ENCODE measurements at regions not wholly inside any gene's neighbourhood (a gene's known extent, or its start where the extent isn't known, plus 50 kb on each side); places are given as distances from the start of the nearest gene placed in this dataset.

DNA sequence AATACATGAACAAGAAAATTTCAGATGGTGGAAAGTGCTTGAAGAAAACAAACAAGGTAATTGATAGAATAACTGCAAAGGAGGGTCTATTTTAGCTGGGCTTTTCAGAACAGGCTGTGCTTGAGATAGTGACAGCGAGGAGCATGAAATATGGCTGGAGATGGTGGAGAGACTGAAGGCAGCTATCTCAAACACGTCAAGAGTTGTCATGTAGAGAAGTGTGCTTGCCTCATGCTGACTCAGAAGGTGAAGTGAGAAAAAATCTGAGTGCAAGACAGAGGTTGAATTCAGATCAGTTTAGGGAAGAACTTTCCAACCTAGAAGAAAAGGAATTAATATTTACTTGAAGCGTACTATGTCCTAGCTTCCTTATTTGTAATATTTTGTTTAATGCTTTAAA lies 115.5 kb upstream of the RANBP3L start:
- peak; percentile 15 for DNase-seq
- Histone ChIP-seq H3K9me2 (ENCODE audit: insufficient read depth) (no peaks in the 10 kb centered on the region), H3K36me3 (ENCODE audit: low read depth) (no peaks in the 10 kb centered on the region), H3F3A (ENCODE audit: insufficient read depth) (0 out of 2 replicates have a peak, but pooled peaks cover under 1% of the 10 kb centered on the region), H4K20me1 (ENCODE audit: insufficient read depth) (no peaks in the 10 kb centered on the region), H3K4me2 (ENCODE audit: unreplicated experiment) (no peak overlapping the region), H3K4me1 (ENCODE audit: insufficient read depth) (peaks cover 7% of the 10 kb centered on the region; the same call in 1 of the 2 replicates), H3K9ac (no peak overlapping the region), H3K79me2 (ENCODE audit: insufficient read depth) (no peaks in the 10 kb centered on the region), H3K27me3 (replicated peaks; ENCODE audit: insufficient read depth) (no peaks in the 10 kb centered on the region), H3K27ac (no peak overlapping the region), H3K9me3 (ENCODE audit: low read depth) (no peaks in the 10 kb centered on the region), H2AFZ (no peak overlapping the region), H3K4me3 (no peak overlapping the region)
- TF ChIP-seq EZH2 (IDR thresholded peaks at IDR 0.05; ENCODE audit: insufficient read depth, poor library complexity, severe bottlenecking): no peak
- TF ChIP-seq EZH2phosphoT487 (IDR thresholded peaks at IDR 0.05; ENCODE audit: insufficient read depth, low read depth): no peak
- 88 to 89% methylated on average over 3 of the region's 3 CpGs for WGBS, 2 experiments (ENCODE audit: low coverage in 1 of 2, low lambda C conversion rate in 2 of 2, missing lambda C conversion rate in 2 of 2)
- in situ Hi-C loops (cut with MboI): no loop called here

DNA sequence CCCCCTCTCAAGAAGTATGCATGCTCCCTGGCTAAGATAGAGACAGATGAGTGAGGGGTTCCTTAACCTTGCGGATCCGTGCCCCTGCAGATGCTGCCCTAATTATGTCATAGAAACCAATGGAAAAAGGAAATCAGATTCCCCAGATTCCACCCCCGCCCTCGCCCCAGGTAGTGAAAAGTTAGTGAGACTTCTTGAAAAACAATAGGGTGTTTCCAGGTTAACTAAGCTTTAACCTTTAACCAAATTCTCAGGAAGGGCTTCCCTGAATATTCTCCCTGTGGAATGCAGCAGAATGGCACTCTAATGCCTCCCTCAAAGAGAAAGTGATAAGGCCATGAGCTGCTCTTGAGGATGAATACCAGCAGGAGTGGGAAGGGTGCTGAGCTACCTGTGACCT lies 116.0 kb upstream of the RANBP3L start:
- Histone ChIP-seq H3K4me3 (no peak overlapping the region), H3K9me3 (ENCODE audit: low read depth) (no peaks in the 10 kb centered on the region), H3F3A (ENCODE audit: insufficient read depth) (0 out of 2 replicates have a peak, but pooled peaks cover 5% of the 10 kb centered on the region), H2AFZ (no peak overlapping the region), H4K20me1 (ENCODE audit: insufficient read depth) (no peaks in the 10 kb centered on the region), H3K27me3 (replicated peaks; ENCODE audit: insufficient read depth) (no peaks in the 10 kb centered on the region), H3K36me3 (ENCODE audit: low read depth) (no peaks in the 10 kb centered on the region), H3K27ac (no peak overlapping the region), H3K9me2 (ENCODE audit: insufficient read depth) (no peaks in the 10 kb centered on the region), H3K9ac (no peak overlapping the region), H3K4me1 (ENCODE audit: insufficient read depth) (peaks cover 9% of the 10 kb centered on the region; the same call in 1 of the 2 replicates), H3K79me2 (ENCODE audit: insufficient read depth) (no peaks in the 10 kb centered on the region), H3K4me2 (ENCODE audit: unreplicated experiment) (no peak overlapping the region)
- in situ Hi-C loops (cut with MboI): no loop called here
- TF ChIP-seq EZH2phosphoT487 (IDR thresholded peaks at IDR 0.05; ENCODE audit: insufficient read depth, low read depth) (no peak), EZH2 (IDR thresholded peaks at IDR 0.05; ENCODE audit: insufficient read depth, poor library complexity, severe bottlenecking) (no peak)
- no peak for DNase-seq
- 89 to 91% methylated on average over 4 of the region's 4 CpGs for WGBS, 2 experiments (ENCODE audit: low coverage in 1 of 2, low lambda C conversion rate in 2 of 2, missing lambda C conversion rate in 2 of 2)

DNA sequence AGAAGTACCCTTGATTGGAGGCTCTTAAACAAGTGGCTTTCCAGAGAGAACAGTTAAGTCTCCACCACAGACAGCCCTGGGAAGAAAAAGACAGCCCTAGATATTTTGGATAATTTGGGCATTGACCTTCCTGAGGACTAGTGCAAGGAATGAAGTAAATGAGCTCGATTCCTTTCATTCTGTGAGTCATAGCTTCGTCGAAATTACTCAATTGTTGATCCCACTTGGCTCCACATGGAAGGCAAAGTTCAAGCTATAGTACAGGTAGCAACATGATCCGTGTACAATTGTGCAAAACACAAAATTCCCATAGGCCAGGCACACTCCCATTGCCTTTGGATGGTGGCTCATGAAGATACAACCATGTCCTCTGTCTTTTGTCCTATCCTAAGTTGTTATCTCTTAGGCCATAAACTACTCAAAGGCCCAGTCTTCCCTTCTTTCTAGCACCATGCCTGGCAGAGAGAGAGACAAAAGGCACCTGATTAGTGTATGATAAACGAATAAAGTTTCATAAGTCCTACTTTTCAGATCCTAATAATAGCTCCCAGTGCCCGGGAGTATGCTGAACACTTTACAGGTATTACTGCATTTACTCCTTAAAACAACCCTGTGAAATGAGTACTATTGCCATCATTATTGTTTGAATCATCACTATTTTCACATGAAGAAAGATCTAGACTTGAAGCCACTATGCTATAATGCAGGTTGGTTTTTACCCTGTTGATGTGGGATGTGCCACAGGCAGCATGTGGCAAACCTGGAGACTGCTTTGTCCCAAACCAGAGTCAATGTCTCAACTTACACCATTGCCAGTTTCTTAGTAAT lies 116.7 kb upstream of the RANBP3L start:
- TF ChIP-seq EZH2 (IDR thresholded peaks at IDR 0.05; ENCODE audit: insufficient read depth, poor library complexity, severe bottlenecking) (no peak), EZH2phosphoT487 (IDR thresholded peaks at IDR 0.05; ENCODE audit: insufficient read depth, low read depth) (no peak)
- Histone ChIP-seq H4K20me1 (ENCODE audit: insufficient read depth) (no peaks in the 10 kb centered on the region), H3K27me3 (replicated peaks; ENCODE audit: insufficient read depth) (no peaks in the 10 kb centered on the region), H3K9ac (no peak overlapping the region), H2AFZ (no peak overlapping the region), H3K36me3 (ENCODE audit: low read depth) (no peaks in the 10 kb centered on the region), H3K27ac (no peak overlapping the region), H3K9me2 (ENCODE audit: insufficient read depth) (no peaks in the 10 kb centered on the region), H3K4me2 (ENCODE audit: unreplicated experiment) (no peak overlapping the region), H3K79me2 (ENCODE audit: insufficient read depth) (no peaks in the 10 kb centered on the region), H3K9me3 (ENCODE audit: low read depth) (no peaks in the 10 kb centered on the region), H3K4me3 (no peak overlapping the region), H3K4me1 (ENCODE audit: insufficient read depth) (peaks cover 16% of the 10 kb centered on the region; the same call in 1 of the 2 replicates), H3F3A (ENCODE audit: insufficient read depth) (peaks cover 10% of the 10 kb centered on the region; the same call in 1 of the 2 replicates)
- DNase-seq: peak; percentile 32
- in situ Hi-C loops (cut with MboI): no loop called here
- WGBS, 2 experiments (ENCODE audit: low coverage in 1 of 2, low lambda C conversion rate in 2 of 2, missing lambda C conversion rate in 2 of 2): 73 to 78% methylated on average over 6 of the region's 6 CpGs

DNA sequence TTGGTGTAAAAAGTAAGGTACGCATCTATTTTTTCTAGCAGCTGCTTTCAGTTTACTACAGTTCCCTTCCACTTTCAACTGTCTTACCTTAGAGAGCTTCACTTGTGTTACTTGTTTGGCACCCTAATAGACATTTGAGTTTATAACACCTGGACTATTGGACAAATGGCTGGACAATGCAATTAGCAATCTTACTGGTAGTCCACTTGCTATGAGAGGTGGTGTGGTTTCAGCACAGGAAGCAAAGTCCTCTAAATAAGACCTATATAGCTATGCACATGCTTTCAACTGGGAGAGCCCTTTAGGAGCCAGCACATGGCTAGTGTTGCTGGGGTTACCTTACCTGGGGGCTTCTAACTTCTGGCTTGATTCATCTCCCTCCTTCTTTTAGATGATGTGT lies 119.6 kb upstream of the RANBP3L start:
- Histone ChIP-seq H3K4me3 (no peak overlapping the region), H3K27me3 (replicated peaks; ENCODE audit: insufficient read depth) (no peaks in the 10 kb centered on the region), H3K9me3 (ENCODE audit: low read depth) (no peaks in the 10 kb centered on the region), H3K9me2 (ENCODE audit: insufficient read depth) (no peaks in the 10 kb centered on the region), H3K9ac (no peak overlapping the region), H3K79me2 (ENCODE audit: insufficient read depth) (no peaks in the 10 kb centered on the region), H2AFZ (no peak overlapping the region), H3F3A (ENCODE audit: insufficient read depth) (peaks cover 12% of the 10 kb centered on the region; the same call in 1 of the 2 replicates), H3K36me3 (ENCODE audit: low read depth) (no peaks in the 10 kb centered on the region), H4K20me1 (ENCODE audit: insufficient read depth) (no peaks in the 10 kb centered on the region), H3K4me1 (ENCODE audit: insufficient read depth) (peaks cover 18% of the 10 kb centered on the region; the same call in 1 of the 2 replicates), H3K27ac (no peak overlapping the region), H3K4me2 (ENCODE audit: unreplicated experiment) (no peak overlapping the region)
- in situ Hi-C loops (cut with MboI): loop anchor here (10.0 kb wide), 1 partner anchor 84 kb away; no protein-coding TSS in a partner anchor
- TF ChIP-seq EZH2phosphoT487 (IDR thresholded peaks at IDR 0.05; ENCODE audit: insufficient read depth, low read depth): no peak
- no peak for TF ChIP-seq EZH2 (IDR thresholded peaks at IDR 0.05; ENCODE audit: insufficient read depth, poor library complexity, severe bottlenecking)
- DNase-seq: no peak
- WGBS, 2 experiments (ENCODE audit: low coverage in 1 of 2, low lambda C conversion rate in 2 of 2, missing lambda C conversion rate in 2 of 2): 98 to 100% methylated on average over 1 of the region's 1 CpG
